ENCODE measurements at regions not wholly inside any gene's neighbourhood (a gene's known extent, or its start where the extent isn't known, plus 50 kb on each side); places are given as distances from the start of the nearest gene placed in this dataset.

DNA sequence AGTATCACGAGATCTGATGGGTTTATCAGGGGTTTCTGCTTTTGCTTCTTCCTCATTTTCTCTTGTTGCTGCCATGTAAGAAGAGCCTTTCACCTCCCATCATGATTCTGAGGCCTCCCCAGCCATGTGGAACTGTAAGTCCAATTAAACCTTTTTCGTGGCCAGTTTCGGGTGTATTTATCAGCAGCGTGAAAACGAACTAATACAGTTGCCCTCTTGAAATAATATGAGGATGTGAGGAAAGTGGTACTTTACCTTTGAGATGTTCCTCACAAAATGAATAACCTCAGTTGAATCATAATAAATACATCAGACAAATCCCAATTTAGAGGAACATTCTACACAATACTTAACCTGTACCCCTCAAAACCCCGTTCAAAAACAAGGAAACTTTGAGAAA, 356.4 kb downstream of the CPS1 start:
- ATAC-seq (ENCODE audit: insufficient read depth, low read depth) = no peak

DNA sequence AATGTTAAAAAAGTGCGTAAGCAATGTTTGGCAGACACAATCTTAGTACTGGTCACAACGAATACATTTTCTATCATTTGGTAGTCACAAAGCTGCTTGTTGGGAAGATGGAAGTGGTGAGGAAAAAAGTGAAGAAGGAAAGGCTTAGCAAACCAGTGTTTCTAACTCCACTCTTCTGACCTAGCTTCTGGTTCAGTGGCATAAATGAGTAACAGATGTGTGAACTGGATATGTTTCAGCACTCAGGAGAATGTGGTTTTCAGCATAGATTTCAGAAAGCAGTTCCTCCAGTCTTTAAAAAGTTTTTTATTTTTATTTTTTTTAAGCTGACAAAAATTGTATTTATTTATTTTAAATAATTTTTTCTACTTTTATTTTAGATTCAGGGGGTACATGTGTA, 357.1 kb downstream of the CPS1 start:
- no peaks in the 10 kb centered on the region for H3K79me2 ChIP-seq (ENCODE audit: insufficient read depth, low read length)
- no peaks in the 10 kb centered on the region for H3K9me3 ChIP-seq (ENCODE audit: insufficient read depth, low read length, severe bottlenecking)
- H3K4me3 ChIP-seq (ENCODE audit: low read depth in 1 of 2, low read length in 2 of 2) = no peak overlapping the region
- no peaks in the 10 kb centered on the region for H4K20me1 ChIP-seq (ENCODE audit: insufficient read depth, low read length)
- H3K27me3 ChIP-seq (ENCODE audit: insufficient read depth, low read length, poor library complexity) = no peaks in the 10 kb centered on the region
- no peaks in the 10 kb centered on the region for H3K36me3 ChIP-seq (ENCODE audit: insufficient read depth, low read length)
- no peak for DNase-seq
- TF ChIP-seq, protein P1, sequence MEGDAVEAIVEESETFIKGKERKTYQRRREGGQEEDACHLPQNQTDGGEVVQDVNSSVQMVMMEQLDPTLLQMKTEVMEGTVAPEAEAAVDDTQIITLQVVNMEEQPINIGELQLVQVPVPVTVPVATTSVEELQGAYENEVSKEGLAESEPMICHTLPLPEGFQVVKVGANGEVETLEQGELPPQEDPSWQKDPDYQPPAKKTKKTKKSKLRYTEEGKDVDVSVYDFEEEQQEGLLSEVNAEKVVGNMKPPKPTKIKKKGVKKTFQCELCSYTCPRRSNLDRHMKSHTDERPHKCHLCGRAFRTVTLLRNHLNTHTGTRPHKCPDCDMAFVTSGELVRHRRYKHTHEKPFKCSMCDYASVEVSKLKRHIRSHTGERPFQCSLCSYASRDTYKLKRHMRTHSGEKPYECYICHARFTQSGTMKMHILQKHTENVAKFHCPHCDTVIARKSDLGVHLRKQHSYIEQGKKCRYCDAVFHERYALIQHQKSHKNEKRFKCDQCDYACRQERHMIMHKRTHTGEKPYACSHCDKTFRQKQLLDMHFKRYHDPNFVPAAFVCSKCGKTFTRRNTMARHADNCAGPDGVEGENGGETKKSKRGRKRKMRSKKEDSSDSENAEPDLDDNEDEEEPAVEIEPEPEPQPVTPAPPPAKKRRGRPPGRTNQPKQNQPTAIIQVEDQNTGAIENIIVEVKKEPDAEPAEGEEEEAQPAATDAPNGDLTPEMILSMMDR (IDR thresholded peaks at IDR 0.05; ENCODE audit: borderline replicate concordance, extremely low read depth, low read length, poor library complexity, severe bottlenecking) = no peak
- no peak for TF ChIP-seq EZH2 (IDR thresholded peaks at IDR 0.05; ENCODE audit: borderline replicate concordance, low read depth, low read length, severe bottlenecking)
- no peak overlapping the region for H3K4me2 ChIP-seq (ENCODE audit: insufficient read depth, low read length)
- no peak for ATAC-seq (ENCODE audit: insufficient read depth, low read depth)
- H3K9ac ChIP-seq (ENCODE audit: low read depth, low read length) = no peak overlapping the region
- no peaks in the 10 kb centered on the region for H3K4me1 ChIP-seq (ENCODE audit: insufficient read depth, low read length)
- H2AFZ ChIP-seq (ENCODE audit: low read depth, low read length) = no peak overlapping the region
- H3K27ac ChIP-seq (ENCODE audit: low read length) = no peak overlapping the region

More for the DNA sequence above, 356.4 kb downstream of the CPS1 start:
- no peaks in the 10 kb centered on the region for H4K20me1 ChIP-seq (ENCODE audit: insufficient read depth, low read length)
- no peaks in the 10 kb centered on the region for H3K4me1 ChIP-seq (ENCODE audit: insufficient read depth, low read length)
- no peaks in the 10 kb centered on the region for H3K9me3 ChIP-seq (ENCODE audit: insufficient read depth, low read length, severe bottlenecking)
- H3K9ac ChIP-seq (ENCODE audit: low read depth, low read length) = no peak overlapping the region
- TF ChIP-seq, protein P1 (IDR thresholded peaks at IDR 0.05; ENCODE audit: borderline replicate concordance, extremely low read depth, low read length, poor library complexity, severe bottlenecking) = no peak
- no peak for TF ChIP-seq EZH2 (IDR thresholded peaks at IDR 0.05; ENCODE audit: borderline replicate concordance, low read depth, low read length, severe bottlenecking)
- H3K27me3 ChIP-seq (ENCODE audit: insufficient read depth, low read length, poor library complexity) = no peaks in the 10 kb centered on the region
- no peak for DNase-seq
- no peak overlapping the region for H3K27ac ChIP-seq (ENCODE audit: low read length)
- H3K4me3 ChIP-seq (ENCODE audit: low read depth in 1 of 2, low read length in 2 of 2) = no peak overlapping the region
- no peak overlapping the region for H3K4me2 ChIP-seq (ENCODE audit: insufficient read depth, low read length)
- H2AFZ ChIP-seq (ENCODE audit: low read depth, low read length) = no peak overlapping the region
- no peaks in the 10 kb centered on the region for H3K79me2 ChIP-seq (ENCODE audit: insufficient read depth, low read length)
- no peaks in the 10 kb centered on the region for H3K36me3 ChIP-seq (ENCODE audit: insufficient read depth, low read length)

DNA sequence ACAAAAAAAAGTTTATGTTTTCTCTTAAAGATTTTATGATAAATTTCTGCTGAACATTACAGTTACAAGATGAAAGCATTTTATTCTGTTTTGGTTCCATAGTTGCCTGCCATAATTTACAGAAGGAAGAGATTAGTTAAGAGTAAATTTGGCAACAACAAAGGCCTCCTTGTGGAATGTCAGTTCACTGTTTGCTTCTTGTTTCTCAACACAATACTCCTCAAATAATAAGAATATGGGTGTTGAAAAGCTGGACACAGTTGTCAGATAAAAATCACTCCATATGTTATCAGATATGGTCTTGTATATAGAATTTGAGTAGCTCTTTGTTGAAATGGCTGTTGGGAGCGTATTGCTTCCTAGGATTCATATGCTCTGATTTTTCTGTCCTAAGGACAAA, 359.5 kb downstream of the CPS1 start:
- H3K27me3 ChIP-seq (ENCODE audit: insufficient read depth, low read length, poor library complexity) = no peaks in the 10 kb centered on the region
- no peaks in the 10 kb centered on the region for H3K79me2 ChIP-seq (ENCODE audit: insufficient read depth, low read length)
- no peak overlapping the region for H3K4me2 ChIP-seq (ENCODE audit: insufficient read depth, low read length)
- ATAC-seq (ENCODE audit: insufficient read depth, low read depth) (no peak), DNase-seq (no peak)
- H3K4me3 ChIP-seq (ENCODE audit: low read depth in 1 of 2, low read length in 2 of 2) = no peak overlapping the region
- no peaks in the 10 kb centered on the region for H4K20me1 ChIP-seq (ENCODE audit: insufficient read depth, low read length)
- TF ChIP-seq, protein P1 (IDR thresholded peaks at IDR 0.05; ENCODE audit: borderline replicate concordance, extremely low read depth, low read length, poor library complexity, severe bottlenecking) = no peak
- H3K4me1 ChIP-seq (ENCODE audit: insufficient read depth, low read length) = no peaks in the 10 kb centered on the region
- H3K9me3 ChIP-seq (ENCODE audit: insufficient read depth, low read length, severe bottlenecking) = no peaks in the 10 kb centered on the region
- H2AFZ ChIP-seq (ENCODE audit: low read depth, low read length) = no peak overlapping the region
- H3K36me3 ChIP-seq (ENCODE audit: insufficient read depth, low read length) = no peaks in the 10 kb centered on the region
- H3K9ac ChIP-seq (ENCODE audit: low read depth, low read length) = no peak overlapping the region
- H3K27ac ChIP-seq (ENCODE audit: low read length) = no peak overlapping the region

DNA sequence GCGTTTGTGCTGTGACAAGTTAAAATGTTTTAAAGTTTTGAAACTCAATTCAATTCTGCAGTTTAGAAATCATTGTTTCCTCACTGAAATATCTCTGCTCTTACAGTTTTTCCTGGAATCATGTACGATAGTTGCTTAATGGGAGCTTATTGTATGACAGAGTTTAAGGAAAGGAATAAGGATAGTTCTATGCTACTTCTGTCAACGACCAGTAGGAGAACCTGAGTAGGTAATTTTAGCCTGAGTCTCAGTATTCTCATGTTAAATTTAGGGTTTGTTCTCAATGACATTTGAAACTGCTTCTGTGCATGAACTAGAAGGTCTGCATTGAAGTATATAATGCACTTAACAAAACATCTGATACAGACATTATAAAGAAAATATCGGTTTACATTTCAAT, 361.1 kb downstream of the CPS1 start:
- Histone ChIP-seq H4K20me1 (ENCODE audit: insufficient read depth, low read length) (no peaks in the 10 kb centered on the region), H3K27ac (ENCODE audit: low read length) (no peak overlapping the region), H2AFZ (ENCODE audit: low read depth, low read length) (no peak overlapping the region), H3K79me2 (ENCODE audit: insufficient read depth, low read length) (no peaks in the 10 kb centered on the region), H3K36me3 (ENCODE audit: insufficient read depth, low read length) (no peaks in the 10 kb centered on the region), H3K4me2 (ENCODE audit: insufficient read depth, low read length) (no peak overlapping the region), H3K27me3 (ENCODE audit: insufficient read depth, low read length, poor library complexity) (no peaks in the 10 kb centered on the region), H3K4me3 (ENCODE audit: low read depth in 1 of 2, low read length in 2 of 2) (no peak overlapping the region), H3K4me1 (ENCODE audit: insufficient read depth, low read length) (no peaks in the 10 kb centered on the region), H3K9me3 (ENCODE audit: insufficient read depth, low read length, severe bottlenecking) (no peaks in the 10 kb centered on the region), H3K9ac (ENCODE audit: low read depth, low read length) (no peak overlapping the region)
- TF ChIP-seq, protein P1 (IDR thresholded peaks at IDR 0.05; ENCODE audit: borderline replicate concordance, extremely low read depth, low read length, poor library complexity, severe bottlenecking) = no peak
- no peak for TF ChIP-seq EZH2 (IDR thresholded peaks at IDR 0.05; ENCODE audit: borderline replicate concordance, low read depth, low read length, severe bottlenecking)
- ATAC-seq (ENCODE audit: insufficient read depth, low read depth) = no peak
- DNase-seq = no peak

All from DND-41 (cell line).